NCI-H748 (cell line): ENCODE measurements at regions not wholly inside any gene's neighbourhood (a gene's known extent, or its start where the extent isn't known, plus 50 kb on each side); places are given as distances from the start of the nearest gene placed in this dataset.

Experiments
- DNase-seq: peaks from one replicate; lab custom pipeline; 2025; ENCODE audit not compliant: unreplicated experiment; lab: John Stamatoyannopoulos, UW

- no peak for DNase-seq
Observed at GRCh38 chr2:100660851-100661584, 98.2 kb downstream of the PDCL3 start.

DNA sequence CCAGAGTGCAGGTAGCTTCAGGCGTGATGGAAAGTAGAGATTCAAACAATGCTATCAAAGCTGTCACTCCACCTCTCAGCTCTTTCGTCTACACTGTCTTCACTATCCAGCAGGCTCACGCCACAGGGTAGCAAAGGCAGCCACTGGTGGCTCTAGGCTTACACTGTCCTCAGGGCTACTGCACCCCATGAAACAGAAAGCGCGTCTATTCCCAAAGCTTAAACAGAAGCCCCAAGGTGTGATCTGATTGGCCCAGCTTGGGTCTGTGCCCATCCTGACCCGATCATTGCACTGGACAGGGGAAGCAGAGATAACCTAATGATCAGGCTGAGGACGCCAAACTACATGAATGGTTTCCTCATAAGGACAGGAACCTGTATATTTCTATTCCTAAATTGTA, 100.1 kb downstream of the PDCL3 start:
- DNase-seq = no peak

DNA sequence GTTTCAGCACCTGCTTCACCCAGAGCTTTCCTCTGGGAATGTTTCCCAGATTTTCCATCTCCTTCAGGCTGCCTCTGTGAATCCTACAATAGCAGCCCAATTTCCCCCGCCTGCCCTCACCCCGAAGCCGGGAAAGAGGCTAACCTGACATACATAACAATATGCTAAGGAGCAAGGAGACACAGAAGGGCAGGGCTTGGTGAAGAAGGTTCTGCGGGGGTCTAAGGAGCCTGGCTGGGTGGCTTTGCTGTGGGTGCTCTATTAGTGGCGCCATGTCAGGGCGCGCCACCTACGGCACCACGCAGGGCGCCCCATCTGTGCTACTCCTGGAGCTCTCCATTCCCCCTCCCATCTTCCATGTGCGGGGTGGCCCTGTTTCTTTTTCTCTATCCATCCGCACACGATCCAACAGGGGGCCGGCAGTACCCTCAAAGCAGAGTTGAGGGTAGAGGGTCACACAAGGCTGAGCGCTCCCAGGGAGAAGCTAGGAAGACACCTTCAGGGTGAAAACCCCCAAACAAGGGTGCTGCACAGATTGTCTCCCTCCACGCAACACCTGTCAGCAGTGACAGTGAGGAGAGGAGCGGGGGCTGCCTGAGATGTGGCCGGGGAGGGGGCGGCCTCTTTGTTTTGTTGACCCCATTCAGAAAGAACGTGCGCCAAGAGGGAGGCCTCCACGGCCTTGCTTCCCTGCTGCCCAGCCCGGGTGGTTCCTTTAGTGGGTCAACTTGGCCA, 101.4 kb downstream of the PDCL3 start:
- no peak for DNase-seq

DNA sequence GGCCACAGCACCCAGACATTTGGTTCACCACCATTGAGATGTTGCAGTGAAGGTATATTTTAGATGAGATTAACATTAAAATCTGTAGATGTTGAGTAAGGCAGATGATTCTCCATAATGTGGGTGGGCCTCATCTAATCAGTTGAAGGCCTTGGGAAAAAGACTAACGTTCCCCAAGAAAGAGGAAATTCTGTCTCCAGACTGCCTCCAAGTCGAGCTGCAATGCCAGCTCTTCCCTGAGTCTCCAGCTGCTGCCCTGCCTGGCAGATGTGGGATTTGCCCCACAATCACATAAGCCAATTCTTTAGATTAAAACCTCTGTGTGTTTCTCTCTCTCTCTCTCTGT, 101.9 kb downstream of the PDCL3 start:
- no peak for DNase-seq

- no peak for DNase-seq
Observed at GRCh38 chr2:100666996-100667395, 104.2 kb downstream of the PDCL3 start.

DNA sequence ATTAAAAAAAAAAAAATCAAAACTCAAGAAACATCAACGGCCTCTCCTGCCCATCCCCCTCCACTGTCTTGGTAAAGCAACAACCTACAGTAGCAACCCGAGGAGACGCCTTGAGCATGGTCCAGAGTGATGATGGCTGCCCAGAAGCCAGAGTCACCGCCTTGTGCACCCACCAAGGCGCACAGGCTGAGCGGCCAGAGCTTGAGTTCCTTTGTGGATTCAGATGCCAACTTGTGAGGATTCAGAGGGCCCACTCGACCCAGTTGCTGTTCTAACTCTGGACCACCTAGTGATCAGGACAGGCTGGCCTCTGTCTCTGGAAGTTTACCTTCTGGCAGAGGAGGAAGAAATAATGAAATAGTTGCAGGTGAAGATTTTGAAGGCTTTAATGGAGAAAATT, 105.0 kb downstream of the PDCL3 start:
- no peak for DNase-seq

DNA sequence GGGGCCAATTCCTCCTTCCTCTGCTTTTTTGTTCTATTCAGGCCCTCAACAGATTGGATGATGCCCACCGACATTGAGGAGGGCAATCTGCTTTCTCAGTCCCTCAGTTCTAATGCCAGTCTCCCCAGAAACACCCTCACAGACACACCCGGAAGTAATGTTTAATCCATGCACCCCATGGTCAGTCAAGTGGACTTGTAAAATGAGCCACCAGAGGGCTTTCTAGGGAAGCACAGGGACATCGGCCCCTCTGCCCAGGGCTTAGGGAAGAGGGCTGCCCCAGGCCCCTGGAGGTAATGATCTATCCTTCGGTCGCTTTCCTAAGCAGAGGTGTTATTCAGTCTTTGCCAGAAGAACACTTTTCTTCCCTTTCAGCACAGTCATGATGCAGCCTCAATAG, 107.4 kb downstream of the PDCL3 start:
- no peak for DNase-seq

DNA sequence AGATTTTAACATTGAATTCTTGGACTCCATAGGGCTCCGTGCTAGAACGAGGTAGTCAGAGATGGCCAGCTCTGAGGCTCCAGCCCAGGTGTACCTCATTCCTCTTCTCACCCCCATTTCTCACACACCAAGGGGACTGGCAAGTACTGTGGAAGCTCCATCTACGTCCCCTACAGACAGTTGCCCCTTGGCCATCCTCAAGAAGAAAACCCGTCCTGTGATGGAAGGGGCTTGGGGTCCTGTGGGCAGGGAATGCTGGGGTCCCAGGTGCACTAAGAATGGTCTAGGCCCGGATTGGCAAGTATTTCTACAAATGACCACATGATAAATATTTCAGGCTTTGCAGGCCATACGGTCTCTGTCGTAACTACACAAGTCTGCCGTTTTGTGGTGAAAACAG, 110.3 kb downstream of the PDCL3 start:
- DNase-seq = no peak

DNA sequence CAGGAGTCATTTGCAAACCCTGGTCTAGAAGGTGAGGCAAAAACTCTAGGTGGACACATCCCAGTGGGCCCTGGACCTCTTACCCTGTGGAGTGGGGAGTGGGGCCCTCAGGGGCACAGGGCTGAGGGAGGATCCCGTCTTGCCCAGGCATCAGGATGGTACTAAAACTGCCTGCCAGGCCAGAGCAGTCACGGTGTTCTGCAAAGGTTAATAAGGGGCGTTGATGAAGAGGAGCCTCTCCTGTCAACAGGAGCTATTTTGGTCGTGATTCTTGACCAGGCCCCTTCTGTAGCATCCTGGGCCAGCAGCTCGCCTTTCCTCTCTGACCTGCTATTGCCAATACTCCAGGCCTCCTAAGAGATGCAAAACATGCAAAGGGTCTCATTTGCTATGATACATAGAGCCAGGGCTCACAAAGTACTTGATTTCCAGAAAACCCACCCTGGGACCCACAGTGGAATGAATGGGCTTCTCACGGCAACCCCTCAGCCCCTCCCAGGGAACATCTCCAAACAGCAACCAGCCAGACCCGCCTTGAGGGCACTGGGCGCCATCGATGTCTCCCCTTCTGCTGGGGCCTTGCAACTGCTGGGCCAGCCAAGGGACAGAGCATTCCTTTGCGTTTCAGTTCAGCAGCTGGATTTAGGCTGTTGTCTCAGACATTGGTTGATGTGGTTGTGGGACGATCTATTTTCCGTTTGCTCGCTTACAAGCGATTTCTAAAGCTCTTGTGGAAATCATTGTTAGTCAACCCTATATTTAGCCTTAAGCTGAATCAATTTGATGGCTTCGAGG, 111.1 kb downstream of the PDCL3 start:
- DNase-seq = no peak

DNA sequence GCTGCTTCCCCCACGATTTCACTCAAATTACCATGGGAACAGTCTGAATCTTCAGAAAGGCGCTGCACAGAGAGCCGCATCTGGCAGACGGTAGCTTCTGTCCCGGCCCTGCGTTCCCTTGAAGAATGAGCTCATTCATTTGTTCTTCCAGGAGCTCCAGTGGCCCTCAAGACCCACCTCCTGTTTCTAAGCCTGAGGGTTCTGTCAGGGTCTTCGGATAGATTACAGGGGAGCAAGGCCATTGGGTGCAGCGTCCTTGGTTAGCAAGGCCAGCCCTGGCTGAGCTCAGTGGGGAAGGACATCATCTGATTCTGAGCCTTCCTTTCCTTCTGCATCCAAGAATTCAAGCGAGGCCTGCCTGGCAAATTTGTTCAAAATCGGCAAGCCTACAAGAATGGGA, 111.9 kb downstream of the PDCL3 start:
- no peak for DNase-seq

GRCh38 chr2:100675373-100675772, 112.6 kb downstream of the PDCL3 start:
- DNase-seq = no peak

- DNase-seq = no peak
Observed at GRCh38 chr2:100675855-100676254, 113.1 kb downstream of the PDCL3 start.

GRCh38 chr2:100676346-100676745, 113.6 kb downstream of the PDCL3 start:
- DNase-seq = no peak

DNA sequence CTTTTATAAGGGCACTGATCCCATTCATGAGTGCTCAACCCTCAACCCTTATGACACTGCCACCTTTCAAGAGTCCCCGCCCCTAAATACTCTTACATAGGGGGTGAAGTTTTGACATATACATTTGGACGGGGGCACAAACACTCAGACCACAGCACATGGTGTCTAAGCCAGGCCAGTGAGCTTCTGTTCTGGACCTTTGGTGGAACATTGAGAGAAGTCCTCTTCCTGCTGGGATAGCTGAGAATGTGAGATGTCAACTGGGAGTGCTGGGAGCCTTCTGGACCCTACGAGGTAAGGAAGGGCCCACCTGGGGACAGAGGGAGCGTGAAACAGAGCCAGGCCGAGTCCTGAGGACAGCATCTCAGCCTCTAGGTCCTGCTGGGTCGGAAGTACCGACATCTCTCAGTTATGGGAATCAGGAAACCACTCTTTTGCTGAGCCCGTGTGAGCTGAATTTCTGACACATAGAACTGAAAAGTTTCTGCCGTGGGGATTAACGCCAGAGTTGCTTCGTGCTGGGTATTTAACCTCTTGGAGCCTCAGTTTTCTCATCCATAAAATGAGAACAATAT, 114.9 kb downstream of the PDCL3 start:
- DNase-seq = no peak

DNA sequence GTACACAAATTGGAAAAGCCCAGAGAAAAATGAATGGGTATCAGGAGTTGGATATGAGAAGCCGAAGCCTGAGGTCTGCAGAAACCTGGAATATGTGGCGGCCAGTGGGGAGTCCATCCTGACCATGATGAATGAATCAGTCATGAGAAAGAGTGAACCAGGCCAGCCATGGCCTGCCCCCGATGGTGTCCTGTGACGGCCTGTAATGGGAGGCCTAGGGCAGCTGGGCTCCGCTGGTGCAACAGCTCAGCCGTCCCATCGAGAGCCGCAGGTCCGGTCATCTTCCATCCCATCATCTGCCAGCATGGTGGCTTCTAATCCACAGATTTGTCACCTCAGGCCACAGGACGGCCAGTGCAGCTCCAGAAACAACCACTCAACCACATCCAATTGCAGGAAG, 116.4 kb downstream of the PDCL3 start:
- no peak for DNase-seq

DNA sequence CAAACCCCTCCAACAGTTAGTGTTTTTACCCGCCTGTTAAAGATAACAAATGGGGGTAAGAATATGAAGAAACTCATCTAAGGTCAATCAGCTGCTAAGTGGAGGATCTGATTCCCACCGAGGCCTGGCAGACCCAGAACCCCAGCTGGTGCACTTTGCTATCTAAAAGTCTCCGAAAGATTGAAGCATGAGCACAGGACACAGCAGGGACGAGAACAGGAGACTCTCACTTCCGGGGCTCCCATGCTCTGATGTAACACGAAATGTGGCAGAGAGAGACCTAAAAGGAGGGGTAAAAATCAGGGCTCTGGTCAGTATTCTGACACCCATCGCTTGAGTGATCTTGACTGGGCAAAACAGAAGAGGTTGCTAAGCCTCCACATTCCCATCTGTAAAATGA, 119.7 kb downstream of the PDCL3 start:
- DNase-seq = no peak

GRCh38 chr2:100683231-100683630, 120.4 kb downstream of the PDCL3 start:
- DNase-seq = no peak

DNA sequence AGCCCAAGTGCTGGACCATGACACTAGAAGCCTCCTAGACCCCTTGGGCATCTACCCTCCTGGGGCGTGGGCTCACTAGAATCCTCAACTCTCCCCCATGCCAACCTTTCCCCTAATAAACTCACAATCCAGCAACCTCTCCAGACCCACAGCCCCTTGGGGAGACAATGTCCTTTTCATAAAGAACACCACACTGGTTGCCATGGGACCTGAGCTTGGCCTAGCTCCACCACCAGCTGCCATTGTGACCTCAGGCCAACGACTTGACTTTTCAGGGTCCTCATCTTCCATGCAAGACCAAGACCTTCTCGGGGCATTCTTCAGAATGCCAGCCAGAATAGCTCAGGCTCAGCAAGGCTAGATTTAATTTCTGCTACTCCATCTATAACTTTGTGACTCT, 128.1 kb upstream of the NPAS2 start:
- DNase-seq = no peak

GRCh38 chr2:100692381-100692780, 127.6 kb upstream of the NPAS2 start:
- DNase-seq = no peak

DNA sequence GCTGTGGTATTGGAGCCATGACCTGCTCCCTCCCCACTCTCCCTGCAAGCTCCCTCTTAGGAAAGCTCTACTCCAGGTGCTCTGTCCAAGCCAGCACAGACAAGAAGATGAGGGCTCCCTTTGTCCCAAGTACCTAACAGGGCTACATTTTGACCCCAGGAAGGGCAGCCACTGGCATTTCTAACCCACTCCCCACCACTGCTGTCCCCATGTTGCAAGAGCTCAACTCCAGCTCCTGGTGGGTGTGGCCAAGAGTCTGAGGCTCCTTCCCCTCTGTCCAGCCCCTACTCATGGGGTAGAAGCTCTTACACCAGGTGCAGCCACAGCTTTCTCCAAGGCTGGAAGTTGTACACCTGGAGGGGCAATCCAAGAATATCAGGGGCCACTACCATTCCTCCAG, 127.0 kb upstream of the NPAS2 start:
- DNase-seq = no peak

- DNase-seq = no peak
Observed at GRCh38 chr2:100699131-100699530, 120.8 kb upstream of the NPAS2 start.
